Ovary (tissue), 7 donors: ENCODE measurements at regions not wholly inside any gene's neighbourhood (a gene's known extent, or its start where the extent isn't known, plus 50 kb on each side); places are given as distances from the start of the nearest gene placed in this dataset.
A peak's percentile ranks its signal among the peaks of the same experiment; 100 is the strongest.

Source experiments
- DNase-seq, 5 donors: peaks; one replicate each; pipeline ENCODE4 v3.0.0-alpha.2; 2019 to 2020
- H3K27ac ChIP-seq, 2 donors: fragments of 200-600 bp; one replicate each; pipeline versions ENCODE4 v1.5.1 to v1.8.0; 2019 to 2022
- H3K27me3 ChIP-seq: fragments of 200-600 bp; one replicate; pipeline ENCODE4 v1.8.0; 2022
- H3K36me3 ChIP-seq: fragments of 200-600 bp; sonication (generic); one replicate; pipeline ENCODE4 v1.5.1; 2019
- H3K4me1 ChIP-seq: one replicate; pipeline ENCODE4 v1.8.1; 2013; ENCODE audit warnings: mild to moderate bottlenecking, moderate library complexity; ENCODE audit not compliant: insufficient read depth
- H3K4me3 ChIP-seq: fragments of 200-600 bp; sonication (generic); one replicate; pipeline ENCODE4 v1.5.1; 2017
- H3K9me3 ChIP-seq, 2 donors: fragments of 200-600 bp in 1 of 2; sonication (generic) in 1 of 2; one replicate each; pipeline versions ENCODE4 v1.5.1 to v1.8.1; 2013 to 2019; ENCODE audit warnings: mild to moderate bottlenecking in 1 of 2, moderate library complexity in 1 of 2
- EP300 ChIP-seq: sonication (generic); formaldehyde crosslinking; IDR thresholded peaks from one replicate; pipeline ENCODE4 v1.6.1; 2017; ENCODE audit warnings: antibody characterized with exemption
- POLR2A ChIP-seq: fragments of 450-650 bp; IDR thresholded peaks from one replicate; pipeline ENCODE4 v1.6.1; 2017; ENCODE audit warnings: antibody characterized with exemption, mild to moderate bottlenecking, moderate library complexity
- WGBS, 3 donors: extraction: QIAGEN DNeasy Blood & Tissue Kit in 1 of 3; methylation state at CpG; one replicate each; pipeline versions ENCODE4 v1.1.5 to v1.1.7; 2013 to 2017; 5-methylcytosine and 5-hydroxymethylcytosine counted together
- intact Hi-C, 4 donors: fragments of 100-400 bp; cut with DNase I; formaldehyde crosslinking; loops; one replicate each; pipeline versions ENCODE4 v1.11.0 to v1.15.1; 2022 to 2023
- TF ChIP-seq, protein P1 (sequence below), 3 donors: fragments of 450-650 bp in 2 of 3; fragments of 200-600 bp in 1 of 3; IDR thresholded peaks; one replicate each; pipeline versions ENCODE4 v1.5.1 to v1.8.0; 2016 to 2022; ENCODE audit warnings: antibody characterized with exemption in 3 of 3, mild to moderate bottlenecking in 1 of 3
- donor health status: DM: no; HTN: no; CAD: no; lungs with moderate emphysema.
- donor health status: DM: no; HTN: no; CAD: no.
- donor health status: Bipolar disorder and iron deficiency.
- donor health status: DM: no; HTN: no; CAD: no.
- donor health status: DM: yes; HTN: yes; CAD: no.

DNA sequence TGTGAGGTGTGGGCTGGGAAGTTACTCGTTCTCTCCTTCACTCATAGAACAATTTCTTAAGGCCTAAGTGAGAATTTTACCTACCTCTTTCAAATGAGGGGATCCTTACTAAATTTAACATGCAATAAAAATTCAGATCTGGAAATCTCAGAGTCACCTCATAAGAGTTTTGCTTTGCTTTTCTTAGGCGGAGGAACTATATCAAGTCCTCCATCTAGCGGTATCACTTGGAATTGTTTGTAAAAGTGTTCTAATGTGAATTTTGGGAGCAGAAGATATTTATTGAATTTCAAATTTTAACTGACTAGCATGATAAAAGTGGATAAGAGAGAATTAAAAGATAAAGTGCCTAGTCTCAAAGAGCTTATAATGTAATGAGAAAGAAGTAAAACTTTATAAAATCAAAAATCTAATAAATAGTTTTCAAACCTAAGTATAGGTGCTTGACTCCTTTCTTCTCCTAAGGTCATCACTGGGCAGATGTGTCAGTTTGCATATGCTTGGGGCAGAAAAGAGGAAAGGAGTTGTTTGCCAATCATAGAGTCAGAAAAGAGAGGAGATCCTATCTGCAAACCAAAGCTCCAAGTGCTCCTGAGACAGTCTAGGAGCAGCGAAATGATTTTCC is 145.7 kb upstream of the DAB2 start:
- TF ChIP-seq POLR2A, result no peak
- TF ChIP-seq, protein P1, sequence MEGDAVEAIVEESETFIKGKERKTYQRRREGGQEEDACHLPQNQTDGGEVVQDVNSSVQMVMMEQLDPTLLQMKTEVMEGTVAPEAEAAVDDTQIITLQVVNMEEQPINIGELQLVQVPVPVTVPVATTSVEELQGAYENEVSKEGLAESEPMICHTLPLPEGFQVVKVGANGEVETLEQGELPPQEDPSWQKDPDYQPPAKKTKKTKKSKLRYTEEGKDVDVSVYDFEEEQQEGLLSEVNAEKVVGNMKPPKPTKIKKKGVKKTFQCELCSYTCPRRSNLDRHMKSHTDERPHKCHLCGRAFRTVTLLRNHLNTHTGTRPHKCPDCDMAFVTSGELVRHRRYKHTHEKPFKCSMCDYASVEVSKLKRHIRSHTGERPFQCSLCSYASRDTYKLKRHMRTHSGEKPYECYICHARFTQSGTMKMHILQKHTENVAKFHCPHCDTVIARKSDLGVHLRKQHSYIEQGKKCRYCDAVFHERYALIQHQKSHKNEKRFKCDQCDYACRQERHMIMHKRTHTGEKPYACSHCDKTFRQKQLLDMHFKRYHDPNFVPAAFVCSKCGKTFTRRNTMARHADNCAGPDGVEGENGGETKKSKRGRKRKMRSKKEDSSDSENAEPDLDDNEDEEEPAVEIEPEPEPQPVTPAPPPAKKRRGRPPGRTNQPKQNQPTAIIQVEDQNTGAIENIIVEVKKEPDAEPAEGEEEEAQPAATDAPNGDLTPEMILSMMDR (IDR thresholded peaks at IDR 0.05), result peak; percentile 20 to 55 (median 48)
- H3K27me3 ChIP-seq, result no peaks in the 10 kb centered on the region
- 26 to 28% (median 27%) methylated on average over 4 of the region's 4 CpGs for WGBS, 3 donors
- no peaks in the 10 kb centered on the region for H3K36me3 ChIP-seq
- H3K9me3 ChIP-seq, result no peaks in the 10 kb centered on the region
- H3K4me3 ChIP-seq, result no peak overlapping the region
- H3K27ac ChIP-seq, result no peak overlapping the region
- no peaks in the 10 kb centered on the region for H3K4me1 ChIP-seq
- DNase-seq, result no peak
- intact Hi-C loops, result loop anchor here in 2 of 4 donors (5.0 to 10.0 kb wide), 2 partner anchors 353 to 1114 kb away; partner anchors contain the start of gene FYB1 (in 1 of the 2)

GRCh38 chr5:39569857-39570256 is 145.1 kb upstream of the DAB2 start:
- no peak for DNase-seq
- Histone ChIP-seq H3K27me3 (no peaks in the 10 kb centered on the region), H3K9me3 (no peaks in the 10 kb centered on the region), H3K4me1 (no peaks in the 10 kb centered on the region), H3K4me3 (no peak overlapping the region), H3K36me3 (no peaks in the 10 kb centered on the region), H3K27ac (no peak overlapping the region)
- 56 to 72% (median 61%) methylated on average over 3 of the region's 3 CpGs for WGBS, 3 donors
- TF ChIP-seq POLR2A (no peak), EP300 (no peak)
- TF ChIP-seq, protein P1 (IDR thresholded peaks at IDR 0.05), result no peak
- intact Hi-C loops, result loop anchor here (2.0 to 10.0 kb wide), 6 partner anchors 193 to 1115 kb away; partner anchors contain the start of gene FYB1 (in 3 of the 4)

DNA sequence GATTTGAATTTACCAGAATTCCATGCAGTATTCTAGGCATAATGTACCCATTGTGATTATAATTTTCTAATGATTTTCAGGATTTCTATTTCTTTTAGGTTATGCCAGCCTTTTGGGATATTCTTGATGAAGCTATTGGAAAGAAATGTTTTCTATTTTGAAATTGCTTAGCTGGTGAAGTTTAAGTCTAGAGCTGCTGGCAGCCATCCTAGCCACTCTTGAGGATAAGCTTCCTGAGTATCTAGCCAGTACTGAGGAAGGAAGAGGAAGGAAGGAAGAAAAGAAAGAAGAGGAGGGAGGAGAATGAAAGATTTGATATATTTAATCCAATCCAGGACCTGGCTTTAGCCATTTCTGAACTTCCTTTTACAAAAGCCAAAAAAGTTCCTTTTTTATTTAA is 142.1 kb upstream of the DAB2 start:
- H3K9me3 ChIP-seq, result no peaks in the 10 kb centered on the region
- H3K36me3 ChIP-seq, result no peaks in the 10 kb centered on the region
- H3K27me3 ChIP-seq, result no peaks in the 10 kb centered on the region
- intact Hi-C loops, result loop anchor here in 2 of 4 donors (5.0 to 10.0 kb wide), 3 partner anchors 190 to 352 kb away; partner anchors contain the start of gene FYB1 (in 1 of the 2)
- no peak for DNase-seq
- no peaks in the 10 kb centered on the region for H3K4me1 ChIP-seq
- H3K4me3 ChIP-seq, result no peak overlapping the region
- no peak for TF ChIP-seq EP300
- no peak for TF ChIP-seq POLR2A
- TF ChIP-seq, protein P1 (IDR thresholded peaks at IDR 0.05), result no peak
- H3K27ac ChIP-seq, result no peak overlapping the region

GRCh38 chr5:39566029-39566428 is 141.2 kb upstream of the DAB2 start:
- no peak overlapping the region for H3K4me3 ChIP-seq
- no peak overlapping the region for H3K27ac ChIP-seq
- H3K4me1 ChIP-seq, result no peaks in the 10 kb centered on the region
- WGBS, 3 donors, result 77 to 90% (median 87%) methylated on average over 3 of the region's 3 CpGs
- H3K9me3 ChIP-seq, result no peaks in the 10 kb centered on the region
- TF ChIP-seq POLR2A, result no peak
- TF ChIP-seq, protein P1 (IDR thresholded peaks at IDR 0.05), result no peak
- no peak for TF ChIP-seq EP300
- no peaks in the 10 kb centered on the region for H3K36me3 ChIP-seq
- intact Hi-C loops, result loop anchor here in 2 of 4 donors (5.0 to 10.0 kb wide), 3 partner anchors 189 to 351 kb away; partner anchors contain the start of gene FYB1 (in 1 of the 2)
- H3K27me3 ChIP-seq, result no peaks in the 10 kb centered on the region
- no peak for DNase-seq
